B cell (primary cell): ENCODE measurements at regions not wholly inside any gene's neighbourhood (a gene's known extent, or its start where the extent isn't known, plus 50 kb on each side); places are given as distances from the start of the nearest gene placed in this dataset.

Source experiments
- ATAC-seq: fragments of 200-7000 bp; cut with Tn5 transposase; one replicate; pipeline ENCODE4 v1.10.0; 2021; ENCODE audit warnings: low read depth, mild to moderate bottlenecking, moderate number of reproducible peaks, moderate library complexity
- CTCF ChIA-PET: fragments of 350-600 bp; sonication (Branson Sonifier 250); formaldehyde crosslinking; loops from one replicate; lab custom pipeline; 2021; ENCODE audit warnings: antibody characterized with exemption, inconsistent platforms; lab: Charles Lee
- POLR2A ChIA-PET: fragments of 350-600 bp; sonication (Branson Sonifier 250); formaldehyde crosslinking; loops from one replicate; lab custom pipeline; 2021; ENCODE audit warnings: antibody characterized with exemption; lab: Charles Lee
- DNase-seq: peaks from one replicate; pipeline ENCODE4 v3.0.0; 2013
- H2AFZ ChIP-seq: 2 replicates; pipeline ENCODE4 v1.6.1; 2012; ENCODE audit warnings: mild to moderate bottlenecking, low read depth, low read length; ENCODE audit not compliant: insufficient read depth, poor library complexity, severe bottlenecking
- H3K27ac ChIP-seq, 2 donors: 1 replicate in 1 of 2; 2 replicates in 1 of 2; pipeline ENCODE4 v1.5.1; 2012 to 2013; ENCODE audit warnings: low read length in 2 of 2, mild to moderate bottlenecking in 2 of 2, moderate library complexity in 1 of 2
- H3K27me3 ChIP-seq, 4 experiments: fragments of 200-600 bp in 1 of 4; sonication (generic) in 1 of 4; replicated peaks in 1 of 4; 1 replicate in 2 of 4; 2 replicates in 2 of 4; pipeline versions ENCODE4 v1.6.1 to v1.7.0; 2013 to 2016; ENCODE audit warnings: low read length in 3 of 4, mild to moderate bottlenecking in 2 of 4, mixed read lengths in 1 of 4, moderate library complexity in 1 of 4; ENCODE audit not compliant: insufficient read depth in 4 of 4, control insufficient read depth in 3 of 4; ENCODE audit errors: control extremely low read depth in 1 of 4
- H3K36me3 ChIP-seq, 2 experiments: replicated peaks in 1 of 2; 1 replicate in 1 of 2; 2 replicates in 1 of 2; pipeline versions ENCODE4 v1.6.1 to v1.7.1; 2013; ENCODE audit warnings: low read length in 1 of 2; ENCODE audit not compliant: insufficient read depth in 2 of 2, control insufficient read depth in 1 of 2; ENCODE audit errors: control extremely low read depth in 1 of 2, extremely low read depth in 1 of 2
- H3K4me1 ChIP-seq, 2 donors: fragments of 200-600 bp in 1 of 2; sonication (generic) in 1 of 2; 1 replicate in 1 of 2; 2 replicates in 1 of 2; pipeline versions ENCODE4 v1.5.1 to v1.6.1; 2013 to 2017; ENCODE audit warnings: low read length in 2 of 2; ENCODE audit not compliant: control insufficient read depth in 2 of 2, insufficient read depth in 2 of 2
- H3K4me2 ChIP-seq: replicated peaks from 2 replicates; pipeline ENCODE3; 2012; ENCODE audit warnings: mild to moderate bottlenecking, low read depth, low read length; ENCODE audit not compliant: poor library complexity, severe bottlenecking
- H3K4me3 ChIP-seq, 5 experiments: fragments of 200-600 bp in 1 of 5; sonication (generic) in 1 of 5; 1 replicate in 3 of 5; 2 replicates in 2 of 5; pipeline versions ENCODE4 v1.5.1 to v1.7.0; 2011 to 2016; ENCODE audit warnings: low read length in 4 of 5, mild to moderate bottlenecking in 4 of 5, low read depth in 2 of 5, control low read depth in 1 of 5, moderate library complexity in 1 of 5; ENCODE audit not compliant: insufficient read depth in 1 of 5; ENCODE audit errors: control extremely low read depth in 1 of 5, extremely low read depth in 1 of 5
- H3K79me2 ChIP-seq: fragments of 200-600 bp; sonication (generic); one replicate; pipeline ENCODE4 v1.6.0; 2016; ENCODE audit warnings: low read length; ENCODE audit not compliant: control insufficient read depth, insufficient read depth
- H3K9ac ChIP-seq: fragments of 200-600 bp; sonication (generic); 2 replicates; pipeline ENCODE4 v1.6.1; 2017; ENCODE audit warnings: mild to moderate bottlenecking, low read length, moderate library complexity
- H3K9me3 ChIP-seq, 3 donors: one replicate each; pipeline versions ENCODE4 v1.6.1 to v1.7.1; 2013; ENCODE audit warnings: low read length in 2 of 3; ENCODE audit not compliant: control insufficient read depth in 2 of 3, insufficient read depth in 1 of 3; ENCODE audit errors: control extremely low read depth in 1 of 3
- H4K20me1 ChIP-seq: 2 replicates; pipeline ENCODE4 v1.6.0; 2012; ENCODE audit warnings: mild to moderate bottlenecking, low read length; ENCODE audit not compliant: insufficient read depth, control insufficient read depth, poor library complexity, severe bottlenecking
- H3K27ac Mint-ChIP-seq: one replicate; pipeline ENCODE4 v1.8.0; 2021; ENCODE audit warnings: mixed read lengths
- H3K27me3 Mint-ChIP-seq: one replicate; pipeline ENCODE4 v1.8.0; 2021; ENCODE audit warnings: mixed read lengths
- H3K4me1 Mint-ChIP-seq: one replicate; pipeline ENCODE4 v1.8.0; 2021; ENCODE audit warnings: mixed read lengths
- H3K4me3 Mint-ChIP-seq: one replicate; pipeline ENCODE4 v1.8.0; 2021; ENCODE audit warnings: mixed read lengths
- H3K9me3 Mint-ChIP-seq: one replicate; pipeline ENCODE4 v1.8.0; 2022; ENCODE audit warnings: mixed read lengths; ENCODE audit not compliant: insufficient read depth
- EZH2 ChIP-seq: IDR thresholded peaks from 2 replicates; pipeline ENCODE4 v1.6.1; 2012; ENCODE audit warnings: borderline replicate concordance, low read depth, mild to moderate bottlenecking, moderate library complexity, low read length; ENCODE audit not compliant: insufficient read depth, poor library complexity, severe bottlenecking
- WGBS: methylation state at CpG from one replicate; pipeline ENCODE4 v1.1.5; 2013; ENCODE audit warnings: missing lambda C conversion rate; ENCODE audit not compliant: insufficient coverage; 5-methylcytosine and 5-hydroxymethylcytosine counted together
- intact Hi-C: fragments of 100-400 bp; cut with micrococcal nuclease; formaldehyde crosslinking; loops from one replicate; pipeline ENCODE4 v1.10.0; 2022
- TF ChIP-seq, protein P1 (sequence below): fragments of 200-600 bp; IDR thresholded peaks from one replicate; pipeline ENCODE4 v1.8.0; 2022; ENCODE audit warnings: antibody characterized with exemption, mild to moderate bottlenecking

DNA sequence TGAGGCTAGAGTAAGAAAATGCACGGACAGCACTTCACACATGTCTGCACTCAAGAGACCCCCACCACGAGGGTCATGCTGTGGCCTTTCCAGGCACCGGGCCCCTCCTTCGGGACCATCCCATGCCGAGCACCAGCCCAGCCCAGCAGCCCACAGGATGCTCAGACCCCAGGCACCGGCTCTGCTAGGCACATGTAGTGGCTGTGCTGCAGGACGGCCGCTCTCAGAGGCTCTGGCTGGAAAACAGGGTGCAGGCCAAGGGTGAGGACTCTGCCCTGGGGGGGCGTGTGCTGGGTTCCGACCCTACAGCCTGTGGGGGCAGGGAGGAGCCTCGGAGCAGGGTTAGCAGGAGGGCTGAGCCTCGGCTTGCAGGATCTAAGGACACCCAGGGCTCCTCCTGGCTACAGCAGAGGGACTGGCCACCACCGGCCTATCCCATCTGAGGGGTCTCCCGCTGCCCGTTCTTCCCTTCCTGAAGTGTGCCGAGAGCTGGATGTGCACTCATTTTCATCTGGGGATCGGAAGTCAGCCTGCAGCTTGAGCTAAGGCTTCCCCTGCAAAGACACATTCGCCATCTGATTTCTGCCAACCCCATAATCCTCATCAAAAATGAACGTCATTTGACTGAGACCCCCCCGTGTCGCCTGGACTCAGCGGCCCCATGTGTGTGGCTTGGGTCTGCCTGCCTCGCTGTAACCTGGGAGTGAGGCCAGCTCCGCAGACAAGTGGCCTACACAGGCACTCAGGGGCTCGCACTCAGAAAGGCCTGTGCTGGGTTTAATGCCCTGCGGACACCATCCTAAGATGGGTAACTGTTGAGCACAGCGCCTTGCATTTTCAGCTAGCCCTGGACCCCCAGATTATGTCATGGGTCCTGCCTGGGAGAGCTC lies 293.1 kb upstream of the FOXF1 start:
- Histone ChIP-seq H2AFZ (no peak overlapping the region), H3K4me3 (no peak overlapping the region), H3K27me3 (peaks cover 0 to 15% (median 2%) of the 10 kb centered on the region in 4 experiments), H3K36me3 (no peaks in the 10 kb centered on the region), H3K9me3 (peaks cover 0 to 21% (median 8%) of the 10 kb centered on the region in 3 donors), H3K4me1 (peaks cover 20 to 32% of the 10 kb centered on the region in 2 donors), H3K4me2 (no peak overlapping the region), H4K20me1 (no peaks in the 10 kb centered on the region), H3K79me2 (no peaks in the 10 kb centered on the region), H3K27ac (no peak overlapping the region), H3K9ac (no peak overlapping the region)
- Mint-ChIP-seq H3K4me1 (peaks cover 32% of the 10 kb centered on the region), H3K27ac (no peak overlapping the region), H3K27me3 (peaks cover 13% of the 10 kb centered on the region), H3K9me3 (peaks cover 9% of the 10 kb centered on the region), H3K4me3 (no peak overlapping the region)
- WGBS: 90% methylated on average over 27 of the region's 27 CpGs
- POLR2A ChIA-PET: no interaction called here
- TF ChIP-seq, protein P1, sequence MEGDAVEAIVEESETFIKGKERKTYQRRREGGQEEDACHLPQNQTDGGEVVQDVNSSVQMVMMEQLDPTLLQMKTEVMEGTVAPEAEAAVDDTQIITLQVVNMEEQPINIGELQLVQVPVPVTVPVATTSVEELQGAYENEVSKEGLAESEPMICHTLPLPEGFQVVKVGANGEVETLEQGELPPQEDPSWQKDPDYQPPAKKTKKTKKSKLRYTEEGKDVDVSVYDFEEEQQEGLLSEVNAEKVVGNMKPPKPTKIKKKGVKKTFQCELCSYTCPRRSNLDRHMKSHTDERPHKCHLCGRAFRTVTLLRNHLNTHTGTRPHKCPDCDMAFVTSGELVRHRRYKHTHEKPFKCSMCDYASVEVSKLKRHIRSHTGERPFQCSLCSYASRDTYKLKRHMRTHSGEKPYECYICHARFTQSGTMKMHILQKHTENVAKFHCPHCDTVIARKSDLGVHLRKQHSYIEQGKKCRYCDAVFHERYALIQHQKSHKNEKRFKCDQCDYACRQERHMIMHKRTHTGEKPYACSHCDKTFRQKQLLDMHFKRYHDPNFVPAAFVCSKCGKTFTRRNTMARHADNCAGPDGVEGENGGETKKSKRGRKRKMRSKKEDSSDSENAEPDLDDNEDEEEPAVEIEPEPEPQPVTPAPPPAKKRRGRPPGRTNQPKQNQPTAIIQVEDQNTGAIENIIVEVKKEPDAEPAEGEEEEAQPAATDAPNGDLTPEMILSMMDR: no peak
- TF ChIP-seq EZH2: no peak
- DNase-seq (no peak), ATAC-seq (no peak)
- CTCF ChIA-PET: no interaction called here
- intact Hi-C loops: loop anchor here (10.0 kb wide), 1 partner anchor 62 kb away; no protein-coding TSS in a partner anchor

DNA sequence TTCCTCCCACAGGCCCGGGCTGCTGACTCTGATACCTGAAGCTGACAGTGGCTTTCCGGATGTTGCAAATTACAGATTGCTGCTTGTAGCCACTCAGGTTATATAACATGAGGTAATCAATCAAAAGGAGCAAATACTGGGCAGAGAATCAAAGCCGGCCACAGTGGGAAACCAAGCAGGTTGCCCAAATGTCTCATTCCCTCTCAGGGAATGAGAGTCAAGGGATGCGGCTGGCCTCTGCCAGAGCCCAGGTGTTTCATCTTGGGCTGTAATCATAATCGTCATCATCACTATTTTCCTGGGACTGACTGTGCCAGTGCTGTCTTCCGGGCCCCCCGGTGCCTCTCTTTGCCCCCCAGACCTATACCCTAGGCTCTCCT lies 292.4 kb upstream of the FOXF1 start:
- H3K4me1 ChIP-seq: peaks cover 15 to 25% of the 10 kb centered on the region in 2 donors
- peaks cover 0 to 15% (median 2%) of the 10 kb centered on the region in 3 donors for H3K9me3 ChIP-seq
- H3K27me3 ChIP-seq: peaks cover 0 to 15% (median 2%) of the 10 kb centered on the region in 4 experiments
- no peak overlapping the region for H3K27ac Mint-ChIP-seq
- DNase-seq (no peak), ATAC-seq (no peak)
- H3K4me3 Mint-ChIP-seq: no peak overlapping the region
- H3K4me3 ChIP-seq: no peak overlapping the region
- H3K36me3 ChIP-seq: no peaks in the 10 kb centered on the region
- H4K20me1 ChIP-seq: no peaks in the 10 kb centered on the region
- 75% methylated on average over 7 of the region's 7 CpGs for WGBS
- no peaks in the 10 kb centered on the region for H3K79me2 ChIP-seq
- ChIA-PET POLR2A (no interaction called here), CTCF (no interaction called here)
- intact Hi-C loops: loop anchor here (10.0 kb wide), 1 partner anchor 63 kb away; no protein-coding TSS in a partner anchor
- TF ChIP-seq EZH2: no peak
- TF ChIP-seq, protein P1: no peak
- H3K27ac ChIP-seq: no peak overlapping the region
- H3K9ac ChIP-seq: no peak overlapping the region
- H2AFZ ChIP-seq: no peak overlapping the region
- peaks cover 26% of the 10 kb centered on the region for H3K4me1 Mint-ChIP-seq
- no peak overlapping the region for H3K4me2 ChIP-seq
- H3K9me3 Mint-ChIP-seq: peaks cover 2% of the 10 kb centered on the region
- H3K27me3 Mint-ChIP-seq: peaks cover 17% of the 10 kb centered on the region
